Muscle layer of colon (tissue), 2 donors: ENCODE measurements at regions not wholly inside any gene's neighbourhood (a gene's known extent, or its start where the extent isn't known, plus 50 kb on each side); places are given as distances from the start of the nearest gene placed in this dataset.

Experiments used
- H3K27ac ChIP-seq: one replicate; pipeline ENCODE4 v1.7.0; 2013; ENCODE audit warnings: low read depth, mild to moderate bottlenecking, low read length, moderate library complexity
- H3K27me3 ChIP-seq, 2 donors: one replicate each; pipeline ENCODE4 v1.7.0; 2013; ENCODE audit warnings: low read length in 2 of 2, mild to moderate bottlenecking in 2 of 2; ENCODE audit not compliant: insufficient read depth in 2 of 2, control insufficient read depth in 1 of 2
- H3K36me3 ChIP-seq: one replicate; pipeline ENCODE4 v1.7.0; 2013; ENCODE audit warnings: mild to moderate bottlenecking, low read length; ENCODE audit not compliant: insufficient read depth
- H3K4me1 ChIP-seq: one replicate; pipeline ENCODE4 v1.7.0; 2013; ENCODE audit warnings: mild to moderate bottlenecking, low read length; ENCODE audit not compliant: insufficient read depth
- H3K4me3 ChIP-seq, 2 donors: one replicate each; pipeline ENCODE4 v1.7.0; 2013; ENCODE audit warnings: low read length in 2 of 2, low read depth in 1 of 2, mild to moderate bottlenecking in 1 of 2, moderate library complexity in 1 of 2
- H3K9ac ChIP-seq: one replicate; pipeline ENCODE4 v1.7.0; 2013; ENCODE audit warnings: low read length
- H3K9me3 ChIP-seq: one replicate; pipeline ENCODE4 v1.7.0; 2013; ENCODE audit warnings: mild to moderate bottlenecking, low read length
- donor health status: abdominal sarcoma.
- donor health status: Adenocarcinoma of cecum.

- no peaks in the 10 kb centered on the region for H3K27me3 ChIP-seq
- no peak overlapping the region for H3K4me3 ChIP-seq
- H3K9me3 ChIP-seq, result no peaks in the 10 kb centered on the region
- no peaks in the 10 kb centered on the region for H3K4me1 ChIP-seq
- no peak overlapping the region for H3K9ac ChIP-seq
- H3K36me3 ChIP-seq, result no peaks in the 10 kb centered on the region
- no peak overlapping the region for H3K27ac ChIP-seq
Observed at GRCh38 chr6:24987446-24988115, 51.8 kb upstream of the RIPOR2 start.

- no peaks in the 10 kb centered on the region for H3K4me1 ChIP-seq
- H3K9ac ChIP-seq, result no peak overlapping the region
- no peaks in the 10 kb centered on the region for H3K9me3 ChIP-seq
- no peaks in the 10 kb centered on the region for H3K27me3 ChIP-seq
- no peak overlapping the region for H3K27ac ChIP-seq
- H3K36me3 ChIP-seq, result no peaks in the 10 kb centered on the region
- H3K4me3 ChIP-seq, result no peak overlapping the region
Observed at GRCh38 chr6:24988562-24988961, 52.8 kb upstream of the RIPOR2 start.

DNA sequence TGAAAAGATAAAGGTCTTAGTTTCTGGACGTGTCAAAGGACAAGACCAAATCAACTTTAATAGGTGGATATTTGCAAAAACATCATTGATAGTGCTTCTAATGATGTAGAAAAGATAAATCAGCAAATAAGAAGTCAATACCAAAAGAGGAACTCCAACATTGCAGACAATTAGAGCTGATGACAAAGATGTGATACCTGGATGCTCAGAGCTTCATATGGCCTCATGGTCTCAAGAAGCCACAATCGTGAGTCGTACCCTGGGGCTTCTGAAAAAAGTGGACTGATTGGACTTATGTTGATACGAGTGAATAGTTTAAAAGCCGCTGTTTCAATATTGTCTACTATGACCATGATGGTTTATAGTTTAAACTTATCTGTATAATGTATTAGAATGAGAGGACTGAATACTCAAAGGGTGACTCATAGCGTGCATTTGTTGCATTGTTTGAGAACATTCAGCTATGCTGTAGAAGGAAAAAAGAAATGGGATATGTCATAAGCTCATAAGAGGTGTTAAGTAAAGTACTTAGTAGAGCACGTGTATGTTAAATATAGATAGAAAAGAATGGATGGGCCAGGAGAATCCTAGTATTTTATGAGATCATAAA, 54.6 kb upstream of the RIPOR2 start:
- H3K27me3 ChIP-seq, result no peaks in the 10 kb centered on the region
- H3K4me1 ChIP-seq, result no peaks in the 10 kb centered on the region
- no peak overlapping the region for H3K4me3 ChIP-seq
- H3K36me3 ChIP-seq, result no peaks in the 10 kb centered on the region
- no peak overlapping the region for H3K9ac ChIP-seq
- H3K27ac ChIP-seq, result no peak overlapping the region
- H3K9me3 ChIP-seq, result no peaks in the 10 kb centered on the region

- H3K36me3 ChIP-seq, result no peaks in the 10 kb centered on the region
- H3K27me3 ChIP-seq, result no peaks in the 10 kb centered on the region
- H3K9me3 ChIP-seq, result no peaks in the 10 kb centered on the region
- H3K27ac ChIP-seq, result no peak overlapping the region
- H3K9ac ChIP-seq, result no peak overlapping the region
- no peak overlapping the region for H3K4me3 ChIP-seq
- no peaks in the 10 kb centered on the region for H3K4me1 ChIP-seq
Observed at GRCh38 chr6:24990944-24991809, 55.4 kb upstream of the RIPOR2 start.

DNA sequence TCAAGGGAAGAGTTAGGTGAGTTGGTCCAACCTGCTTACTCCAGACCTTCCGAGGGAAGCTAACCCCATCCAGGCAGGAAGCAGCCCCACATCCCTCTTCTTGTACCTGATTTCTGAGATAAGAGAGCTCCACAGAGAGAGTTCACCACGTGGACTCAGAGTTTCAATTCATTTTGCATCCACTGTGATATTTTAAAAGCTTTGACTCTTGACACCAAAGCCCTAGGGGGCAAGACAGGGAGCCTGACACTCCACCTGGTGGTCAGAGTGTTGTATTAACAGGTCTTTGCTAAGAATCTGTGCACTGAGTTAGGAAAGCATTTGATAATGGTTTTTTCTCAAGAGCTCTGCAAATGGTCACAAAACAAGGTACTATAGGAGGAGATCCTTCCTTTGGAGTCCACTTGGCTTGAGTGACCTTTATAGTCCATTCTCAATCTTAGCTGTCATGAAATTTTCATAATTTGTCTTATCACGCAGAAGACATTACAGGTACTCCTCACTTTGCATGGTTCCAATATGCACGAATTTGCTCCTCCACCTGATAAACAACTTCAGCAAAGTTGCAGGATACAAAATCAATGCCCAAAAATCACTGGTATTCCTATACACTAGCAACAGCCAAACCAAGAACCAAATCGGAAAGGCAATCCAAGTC, 56.2 kb upstream of the RIPOR2 start:
- Histone ChIP-seq H3K36me3 (no peaks in the 10 kb centered on the region), H3K9ac (no peak overlapping the region), H3K4me1 (no peaks in the 10 kb centered on the region), H3K27me3 (no peaks in the 10 kb centered on the region), H3K9me3 (no peaks in the 10 kb centered on the region), H3K27ac (no peak overlapping the region), H3K4me3 (no peak overlapping the region)

DNA sequence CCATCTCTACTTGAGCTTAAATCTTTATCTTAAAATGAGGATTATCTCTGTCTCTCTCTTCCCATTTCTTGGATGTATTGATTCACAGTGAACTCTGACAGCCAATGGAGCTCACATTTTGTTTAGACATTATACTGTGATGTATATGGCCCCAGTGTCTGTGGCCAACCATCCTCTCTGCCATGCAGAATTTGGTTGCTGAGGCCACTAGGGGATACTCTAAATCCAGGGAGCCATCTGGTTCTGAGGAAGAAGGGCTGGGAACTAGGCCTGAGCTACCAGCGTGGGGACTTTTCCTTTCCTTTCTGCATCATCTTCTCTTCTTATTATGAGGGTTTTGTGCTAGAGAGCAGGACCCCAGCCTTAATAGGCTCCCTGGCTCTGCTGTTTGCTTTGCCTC, 59.1 kb upstream of the RIPOR2 start:
- H3K9me3 ChIP-seq, result no peaks in the 10 kb centered on the region
- H3K4me3 ChIP-seq, result no peak overlapping the region
- H3K36me3 ChIP-seq, result no peaks in the 10 kb centered on the region
- H3K27me3 ChIP-seq, result no peaks in the 10 kb centered on the region
- no peak overlapping the region for H3K27ac ChIP-seq
- no peak overlapping the region for H3K9ac ChIP-seq
- no peaks in the 10 kb centered on the region for H3K4me1 ChIP-seq

DNA sequence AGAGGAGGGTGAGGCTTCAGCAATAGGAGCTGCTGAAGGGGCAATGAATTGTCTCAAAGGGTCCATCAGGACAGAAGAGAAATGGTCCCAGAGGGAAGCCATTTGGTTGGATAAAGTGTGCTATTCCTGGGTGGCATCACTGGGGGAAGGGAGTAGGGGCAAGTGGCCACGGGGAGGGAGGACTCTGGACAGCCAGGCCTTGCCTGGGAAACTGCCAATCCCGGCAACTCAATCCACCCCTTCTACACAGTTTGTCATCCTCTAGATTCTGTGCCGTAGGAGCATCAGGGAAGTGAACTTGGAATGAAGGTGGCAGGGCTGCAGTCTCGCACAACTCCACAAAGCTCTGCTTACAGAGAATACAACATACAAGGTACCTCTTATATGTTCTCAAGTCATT, 59.5 kb upstream of the RIPOR2 start:
- no peak overlapping the region for H3K27ac ChIP-seq
- no peaks in the 10 kb centered on the region for H3K27me3 ChIP-seq
- no peaks in the 10 kb centered on the region for H3K4me1 ChIP-seq
- H3K36me3 ChIP-seq, result no peaks in the 10 kb centered on the region
- no peak overlapping the region for H3K9ac ChIP-seq
- no peak overlapping the region for H3K4me3 ChIP-seq
- no peaks in the 10 kb centered on the region for H3K9me3 ChIP-seq

DNA sequence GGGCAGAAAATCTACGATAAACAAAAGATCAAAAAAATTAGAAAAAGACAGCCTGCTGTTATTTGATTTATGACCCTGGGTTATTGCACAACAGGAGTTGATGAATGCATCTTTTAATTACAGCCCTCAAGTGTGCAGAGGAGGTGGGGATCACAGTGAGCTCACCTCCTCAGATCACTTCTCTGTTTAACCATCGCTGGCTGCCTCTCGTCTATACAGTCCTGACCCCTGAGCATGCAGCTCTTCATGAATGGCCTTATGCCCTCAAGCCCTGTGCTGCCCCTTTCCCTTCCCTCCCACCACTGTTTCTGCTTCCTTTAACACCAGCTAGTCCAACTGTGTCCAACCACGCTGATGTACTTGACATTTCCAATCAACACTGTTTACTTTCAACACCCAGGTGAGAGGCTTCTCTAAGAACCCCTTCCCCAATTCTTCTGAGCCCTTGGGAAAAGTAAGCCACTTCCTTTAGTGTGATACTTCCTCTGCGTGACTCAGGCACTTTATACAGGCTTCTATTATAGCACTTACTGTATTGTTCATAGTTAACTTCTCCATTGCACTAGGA, 60.6 kb upstream of the RIPOR2 start:
- no peaks in the 10 kb centered on the region for H3K27me3 ChIP-seq
- H3K4me3 ChIP-seq, result no peak overlapping the region
- H3K27ac ChIP-seq, result no peak overlapping the region
- H3K36me3 ChIP-seq, result no peaks in the 10 kb centered on the region
- no peaks in the 10 kb centered on the region for H3K9me3 ChIP-seq
- no peaks in the 10 kb centered on the region for H3K4me1 ChIP-seq
- H3K9ac ChIP-seq, result no peak overlapping the region

DNA sequence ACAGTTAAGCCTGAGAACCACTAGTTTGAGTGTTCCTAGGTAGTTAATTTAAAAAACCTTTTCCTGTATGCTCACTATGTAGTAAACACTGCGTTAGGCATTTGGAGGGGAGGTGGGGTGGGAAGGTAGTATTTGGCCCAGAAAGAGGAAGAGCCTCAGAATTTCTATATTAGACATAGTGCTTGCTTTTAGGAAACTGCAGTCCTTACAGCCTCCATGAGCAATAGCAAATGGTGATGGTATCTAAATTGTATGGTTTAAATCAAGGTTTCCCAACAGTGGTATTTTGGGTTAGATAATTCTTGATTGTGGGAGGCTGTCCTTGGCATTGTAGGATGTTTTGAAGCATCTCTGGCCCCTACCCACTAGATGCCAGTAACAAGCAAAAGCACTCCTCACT, 61.5 kb upstream of the RIPOR2 start:
- H3K27me3 ChIP-seq, result no peaks in the 10 kb centered on the region

GRCh38 chr6:24997905-24998304, 62.1 kb upstream of the RIPOR2 start:
- H3K27ac ChIP-seq, result no peak overlapping the region
- H3K4me1 ChIP-seq, result peaks cover 7% of the 10 kb centered on the region
- H3K27me3 ChIP-seq, result no peaks in the 10 kb centered on the region
- H3K9ac ChIP-seq, result no peak overlapping the region
- no peaks in the 10 kb centered on the region for H3K36me3 ChIP-seq
- no peak overlapping the region for H3K4me3 ChIP-seq
- H3K9me3 ChIP-seq, result no peaks in the 10 kb centered on the region

More for the DNA sequence above, 61.5 kb upstream of the RIPOR2 start:
- Histone ChIP-seq H3K4me3 (no peak overlapping the region), H3K36me3 (no peaks in the 10 kb centered on the region), H3K4me1 (peaks cover 2% of the 10 kb centered on the region), H3K27ac (no peak overlapping the region), H3K9me3 (no peaks in the 10 kb centered on the region), H3K9ac (no peak overlapping the region)
